Stimulated activated CD8-positive, alpha-beta memory T cell treated with anti-CD3 and anti-CD28 coated beads, Interleukin-2, amount 100 ng/mL, for 48 hours (primary cell): ENCODE measurements at regions not wholly inside any gene's neighbourhood (a gene's known extent, or its start where the extent isn't known, plus 50 kb on each side); places are given as distances from the start of the nearest gene placed in this dataset.

Experiments
- DNase-seq, 2 donors: peaks; one replicate each; pipeline ENCODE4 v3.0.0-alpha.2; 2020; ENCODE audit warnings: low read depth in 2 of 2

DNA sequence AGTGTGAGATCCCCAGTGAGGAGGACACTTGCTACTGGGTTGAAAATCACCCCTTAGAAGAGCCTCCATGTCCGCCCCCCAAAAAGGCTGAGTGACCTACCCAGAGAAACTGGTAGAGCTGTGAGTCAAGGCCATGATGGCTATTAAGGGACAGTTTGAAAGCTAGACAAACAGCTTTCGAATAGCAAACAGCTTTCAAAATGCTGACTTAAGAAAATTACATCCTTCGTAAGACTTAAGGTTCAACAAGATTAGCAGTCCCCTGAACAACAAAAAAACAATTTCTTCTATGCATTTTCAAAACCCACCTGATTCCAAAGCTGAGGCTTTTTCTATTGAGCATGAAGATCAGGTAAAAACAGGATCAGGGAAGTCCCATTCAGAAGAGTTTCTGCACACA lies 269.7 kb upstream of the SOX2 start:
- no peak for DNase-seq

DNA sequence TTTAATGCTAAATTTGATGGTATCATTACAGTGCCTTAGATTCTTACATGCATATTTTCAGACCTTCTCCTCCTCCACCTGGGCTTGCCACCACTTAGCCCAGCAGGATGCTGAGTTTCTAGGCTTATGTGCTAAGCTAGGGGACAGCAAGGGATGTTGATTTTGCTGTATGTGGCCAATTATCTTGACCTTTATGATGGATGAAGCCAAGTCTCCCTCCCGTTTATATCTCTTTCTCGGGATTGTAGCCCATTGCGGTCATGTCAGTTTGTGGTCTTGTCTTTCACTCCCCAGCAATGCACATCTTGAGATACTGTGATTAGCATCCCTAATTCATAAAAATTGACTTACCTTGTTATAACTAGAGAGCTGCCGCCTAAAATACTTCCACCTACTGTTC lies 278.7 kb upstream of the SOX2 start:
- DNase-seq, result no peak

DNA sequence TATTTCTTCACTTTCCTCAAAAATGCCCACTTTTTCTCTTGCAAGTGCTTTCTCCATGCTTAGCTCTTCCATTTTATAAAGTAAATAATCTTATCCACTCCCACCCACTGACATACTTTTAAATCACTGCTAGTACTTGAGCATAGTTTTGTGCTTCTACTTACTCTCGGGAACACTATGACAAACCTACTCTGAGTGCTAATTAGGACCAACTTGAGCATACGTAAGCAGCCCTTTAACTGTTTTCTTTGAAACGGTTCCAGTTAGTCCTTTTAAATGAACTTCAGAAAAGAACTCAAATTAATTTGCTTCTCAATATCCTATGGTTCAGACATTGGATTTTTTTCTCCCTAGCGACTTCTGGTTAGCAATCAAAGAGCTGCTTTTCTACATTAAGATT lies 280.0 kb upstream of the SOX2 start:
- DNase-seq, result no peak

DNA sequence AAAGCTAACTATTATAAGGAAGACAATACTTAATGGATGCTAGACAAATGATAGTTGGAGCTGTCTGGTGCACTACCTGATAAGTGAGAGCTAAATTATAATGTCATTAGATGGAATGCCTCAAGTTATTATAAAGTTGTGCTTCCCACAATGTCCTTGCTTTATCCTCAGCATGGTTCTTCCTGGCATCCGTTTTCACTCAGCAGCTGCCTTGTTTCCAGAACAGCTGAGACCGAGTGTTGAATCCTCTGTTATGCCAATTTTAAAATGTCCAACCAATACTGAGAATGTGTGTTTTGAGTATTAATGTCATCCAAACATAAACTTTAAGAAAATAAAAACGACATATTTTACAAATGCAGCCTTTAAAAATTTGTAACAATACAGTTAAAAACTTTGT lies 286.7 kb upstream of the SOX2 start:
- no peak for DNase-seq

DNA sequence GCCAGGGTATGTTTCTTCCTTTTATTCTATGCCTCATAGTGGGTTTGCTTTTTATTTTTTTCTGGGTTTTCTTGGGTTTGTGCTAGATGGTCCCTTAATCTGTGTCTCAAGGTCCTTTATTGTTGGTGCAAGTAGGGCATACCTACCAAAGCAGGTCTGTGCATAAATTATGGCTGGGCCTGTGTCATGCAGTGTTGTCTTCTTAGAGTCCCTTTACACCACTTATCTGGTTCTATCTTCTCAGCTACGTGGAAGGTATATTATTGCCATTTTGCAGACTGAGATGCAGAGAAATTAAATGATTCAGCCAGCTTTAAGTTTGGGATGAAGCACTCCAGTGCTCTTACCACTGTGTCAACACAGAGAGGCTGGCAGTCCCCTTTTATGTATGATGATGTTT lies 293.5 kb upstream of the SOX2 start:
- no peak for DNase-seq

DNA sequence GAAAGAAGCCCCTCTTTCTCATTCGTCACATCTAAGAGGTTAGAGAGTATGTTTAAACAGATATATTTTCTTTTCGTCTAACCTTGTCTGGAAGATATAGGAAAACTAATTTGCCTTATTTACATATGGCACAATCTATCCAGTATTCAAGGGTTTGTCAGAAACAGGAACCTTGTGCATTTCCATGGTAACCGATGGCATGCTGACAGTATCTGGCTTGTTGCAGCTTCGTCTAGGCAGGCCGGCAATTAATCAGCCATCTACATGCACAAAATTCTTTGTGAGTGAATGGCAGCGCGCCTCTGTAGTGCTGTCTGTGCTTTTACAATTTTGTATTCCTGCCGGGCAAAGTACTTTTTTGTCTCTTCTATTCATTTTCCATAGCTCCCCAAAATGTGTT lies 294.0 kb upstream of the SOX2 start:
- no peak for DNase-seq

DNA sequence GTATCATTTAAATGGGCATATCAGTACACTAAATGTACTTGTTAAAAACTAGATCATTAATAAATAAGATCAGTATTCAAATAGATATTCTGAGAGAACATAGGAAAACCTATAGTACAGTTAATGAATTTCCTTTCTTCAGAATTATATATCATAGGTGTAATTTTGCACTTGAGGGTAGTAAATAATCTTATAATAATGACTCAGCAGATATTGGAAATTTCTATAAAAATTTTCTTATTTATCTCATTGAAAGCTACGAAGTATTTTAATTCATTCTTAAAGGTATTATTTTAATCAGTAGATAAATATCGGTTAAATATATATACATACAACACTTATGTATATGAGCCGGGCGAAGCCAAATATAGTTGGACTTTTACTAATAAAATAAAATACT lies 300.9 kb upstream of the SOX2 start:
- DNase-seq, result no peak

DNA sequence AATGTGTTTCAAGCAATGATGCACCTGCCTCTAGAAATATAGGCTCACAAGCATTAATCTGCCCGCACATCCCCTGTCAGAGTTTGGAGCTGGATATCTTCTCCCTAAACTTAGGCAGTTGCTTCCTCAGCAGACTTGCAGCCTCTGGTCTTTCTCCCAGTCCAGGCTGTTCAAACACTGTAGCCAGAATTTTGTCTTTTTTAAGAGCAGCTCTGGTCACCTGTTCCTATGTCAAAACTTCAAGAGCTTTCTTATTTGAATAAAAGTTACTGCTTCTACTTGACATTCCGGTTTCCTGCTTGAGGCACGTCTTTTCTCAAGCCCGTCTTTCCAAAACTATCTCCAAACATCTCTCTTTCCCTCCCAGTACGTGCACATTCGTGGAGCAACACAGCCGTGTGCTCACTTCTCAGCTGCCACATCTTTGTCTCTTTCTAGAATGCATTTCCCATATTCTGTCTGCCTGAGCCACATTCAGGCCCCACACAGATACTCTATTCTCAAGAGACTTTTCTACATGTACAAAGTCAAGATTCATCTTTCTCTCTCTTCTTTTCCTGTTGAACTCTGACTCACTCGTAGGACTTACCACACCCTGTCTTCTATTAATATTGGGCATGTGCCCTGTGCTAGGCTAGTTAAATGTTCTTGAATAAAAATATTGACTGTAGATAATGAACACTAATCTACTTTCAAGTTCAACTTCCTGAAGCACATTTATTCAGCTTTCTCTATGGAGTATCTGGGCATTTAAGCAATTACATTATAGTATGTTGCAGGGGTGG lies 307.7 kb upstream of the SOX2 start:
- DNase-seq, result no peak

DNA sequence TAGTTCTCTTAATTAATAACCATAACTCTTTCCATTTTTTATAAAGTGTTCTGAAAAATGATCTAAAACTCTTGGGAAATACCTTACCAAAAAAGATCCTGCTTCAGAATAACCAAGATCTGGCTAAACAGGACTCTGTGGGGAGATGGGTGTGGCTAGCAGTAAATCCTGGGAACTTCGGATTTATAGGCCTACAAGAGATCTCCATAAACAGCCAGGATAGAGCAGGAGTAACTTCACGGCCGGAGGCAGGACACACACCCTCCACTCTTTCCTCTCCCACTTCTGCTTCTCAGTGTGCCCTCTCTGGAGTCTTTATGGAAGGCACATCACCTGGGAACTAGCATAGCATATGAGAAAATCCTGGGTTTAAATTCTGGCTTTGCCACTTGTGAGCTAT lies 309.4 kb upstream of the SOX2 start:
- DNase-seq, result no peak

DNA sequence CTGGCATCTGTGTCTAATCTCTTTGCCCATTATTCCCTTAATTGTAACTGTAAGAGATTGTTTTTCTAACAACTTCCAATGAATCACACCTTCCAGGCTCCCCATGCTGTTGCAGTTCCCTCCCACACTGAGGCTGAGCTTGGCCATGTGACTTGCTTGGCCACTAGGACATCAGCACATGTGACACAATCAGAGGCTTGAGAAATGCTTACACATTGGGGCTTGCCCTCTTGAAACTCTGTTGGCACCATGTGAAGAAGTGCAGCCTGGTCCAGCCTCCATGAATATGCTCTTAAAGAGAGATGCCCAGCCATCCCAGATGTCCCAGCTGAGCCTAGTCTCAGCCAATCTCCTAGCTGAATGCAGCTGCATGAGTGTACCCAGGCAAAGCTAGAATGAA lies 326.8 kb upstream of the SOX2 start:
- no peak for DNase-seq

DNA sequence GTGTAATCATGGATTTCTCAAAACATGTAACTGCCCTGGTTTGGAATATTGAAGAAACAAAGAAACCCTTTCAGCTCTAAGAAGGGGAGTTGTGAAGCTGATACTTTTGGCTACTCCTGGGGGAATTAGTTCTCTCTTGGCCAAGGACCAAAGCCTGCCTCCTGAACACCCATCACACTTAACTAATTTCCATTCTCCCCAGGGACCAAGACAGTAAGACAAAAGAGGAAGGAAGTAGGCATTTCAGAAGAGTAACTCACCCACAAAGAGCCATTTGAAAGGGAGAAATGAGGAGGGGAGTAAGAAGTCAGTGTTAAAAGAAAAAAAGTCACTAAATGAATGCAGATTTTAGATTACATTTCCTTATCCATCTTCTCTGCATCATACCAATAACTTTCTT lies 328.0 kb upstream of the SOX2 start:
- no peak for DNase-seq

DNA sequence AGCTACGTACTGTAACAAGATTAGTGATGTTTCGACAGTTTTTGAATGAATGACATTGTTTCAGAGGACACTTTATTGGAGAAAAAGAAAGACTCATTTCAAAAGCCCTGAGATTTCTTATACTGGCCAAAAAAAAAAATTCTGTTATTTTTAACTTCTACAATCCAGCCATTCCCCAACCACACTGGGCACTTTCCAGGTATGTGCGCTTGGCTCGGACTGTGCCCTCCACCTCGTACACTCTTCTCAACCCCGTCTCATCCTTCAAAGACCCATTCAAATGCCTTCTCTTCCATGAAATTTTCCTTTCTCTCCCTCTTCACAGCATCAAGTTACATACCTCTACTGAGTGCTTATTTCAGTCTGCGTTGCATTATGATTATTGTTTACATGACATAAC lies 328.5 kb upstream of the SOX2 start:
- no peak for DNase-seq

DNA sequence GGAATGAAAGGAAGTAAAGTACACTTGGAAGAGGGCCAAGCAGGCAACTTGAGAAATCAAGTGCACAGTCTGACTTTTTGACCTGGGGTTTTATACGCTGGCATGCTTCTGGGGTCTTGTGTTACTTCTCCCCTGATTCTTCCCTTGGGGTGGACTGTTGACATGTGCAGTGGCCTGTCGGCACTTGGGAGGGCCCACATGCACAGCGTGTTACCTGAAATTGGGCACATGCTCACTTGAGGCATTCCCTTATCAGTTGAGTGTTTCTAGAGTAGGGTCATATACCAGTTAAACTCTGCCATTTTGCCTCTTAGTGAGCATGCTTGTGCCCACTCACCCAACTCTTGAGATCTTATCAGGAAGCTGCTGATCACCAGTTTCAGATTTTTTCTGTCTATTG lies 329.1 kb upstream of the SOX2 start:
- DNase-seq, result no peak

DNA sequence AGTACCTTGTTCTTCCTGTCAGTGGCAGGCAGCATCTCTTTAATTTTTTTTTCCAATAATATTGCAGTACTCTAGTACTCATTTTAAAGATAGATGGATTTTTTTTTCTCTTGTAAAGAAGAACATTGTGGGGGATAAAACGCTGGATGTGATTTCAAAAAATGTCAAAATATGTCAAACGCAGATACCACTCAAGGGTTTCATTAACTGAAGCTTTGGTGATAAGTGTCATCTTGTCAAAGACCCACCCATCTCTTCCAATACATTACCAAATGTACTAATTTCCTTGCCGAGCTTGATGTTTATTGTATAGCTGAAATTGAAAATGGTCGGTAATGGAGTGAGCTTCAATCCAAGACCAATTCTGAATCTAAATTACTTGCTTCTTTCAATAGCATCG lies 332.4 kb upstream of the SOX2 start:
- no peak for DNase-seq

DNA sequence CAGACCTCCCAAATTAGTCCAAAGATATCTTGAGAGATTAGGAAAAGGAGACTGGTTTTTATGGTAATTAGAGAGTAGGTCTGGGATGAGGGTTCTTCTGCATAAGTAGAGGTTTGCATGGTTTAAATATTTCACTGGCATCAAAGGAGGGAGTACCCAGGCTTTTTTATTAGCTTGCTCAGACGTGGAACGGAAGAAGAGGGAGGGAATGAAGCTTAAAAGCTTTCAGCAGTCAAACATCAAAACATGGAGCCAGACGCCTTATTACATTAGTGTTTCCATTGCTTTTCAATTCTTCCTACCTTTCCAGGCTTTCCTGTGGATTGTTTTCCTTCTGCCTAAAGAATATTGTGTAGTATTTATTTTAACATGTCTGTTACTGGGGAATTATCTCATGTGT lies 342.1 kb upstream of the SOX2 start:
- no peak for DNase-seq

DNA sequence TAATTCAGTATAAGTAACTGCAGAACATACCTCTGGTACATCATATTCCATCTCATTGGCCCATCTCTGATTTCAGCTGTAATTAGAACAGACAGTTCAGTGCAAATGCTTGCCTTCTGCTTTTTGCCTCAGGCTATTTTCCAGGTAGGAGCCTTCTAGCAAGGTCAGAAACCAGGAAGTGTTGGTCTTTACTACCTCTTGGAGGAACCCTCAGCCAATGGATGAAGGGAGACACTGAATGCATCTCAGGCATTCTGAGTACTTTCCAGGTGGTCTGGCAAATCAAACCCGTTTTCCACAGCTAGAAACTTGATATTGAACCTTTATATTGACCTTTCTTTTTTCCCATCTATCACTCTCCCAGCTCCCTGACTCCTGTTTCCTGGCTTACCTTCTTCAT lies 348.5 kb upstream of the SOX2 start:
- DNase-seq, result no peak

DNA sequence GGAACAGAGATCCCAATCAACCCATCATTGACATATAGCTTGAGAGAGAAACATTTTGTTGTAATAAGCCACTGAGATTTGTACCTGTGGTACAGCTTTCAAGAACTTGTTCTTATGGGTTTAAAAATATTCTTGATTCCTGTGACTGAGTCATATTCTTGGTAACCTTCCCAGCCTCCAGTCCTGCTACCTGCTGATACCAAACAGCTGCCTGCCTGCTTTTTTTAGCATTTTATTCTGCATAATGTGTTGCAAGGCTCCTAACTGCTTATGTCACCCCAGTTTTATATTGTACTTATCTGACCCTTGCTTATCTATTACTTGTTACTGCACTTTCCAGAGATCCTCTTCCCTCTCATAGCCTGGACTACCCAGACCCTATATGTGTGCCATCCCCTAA lies 349.3 kb upstream of the SOX2 start:
- DNase-seq, result no peak

DNA sequence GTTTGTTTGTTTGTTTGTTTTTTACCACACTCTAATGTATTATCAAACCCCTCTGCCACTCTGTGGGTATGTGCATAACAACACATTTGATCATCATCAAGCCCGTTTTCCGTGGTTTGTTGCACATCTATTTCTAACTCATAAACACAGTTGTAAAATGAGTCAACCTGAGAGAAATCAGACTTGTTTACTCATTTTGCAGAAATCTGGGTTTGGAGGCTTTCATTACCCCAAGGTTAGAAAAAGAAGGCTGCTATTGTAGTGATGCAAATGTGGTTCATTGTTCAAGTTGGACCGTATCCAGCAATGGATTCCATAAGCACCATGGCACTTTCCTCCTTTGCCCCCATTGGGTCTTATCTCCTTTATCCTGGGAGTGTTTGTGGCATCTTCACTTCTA lies 353.2 kb upstream of the SOX2 start:
- DNase-seq, result no peak

DNA sequence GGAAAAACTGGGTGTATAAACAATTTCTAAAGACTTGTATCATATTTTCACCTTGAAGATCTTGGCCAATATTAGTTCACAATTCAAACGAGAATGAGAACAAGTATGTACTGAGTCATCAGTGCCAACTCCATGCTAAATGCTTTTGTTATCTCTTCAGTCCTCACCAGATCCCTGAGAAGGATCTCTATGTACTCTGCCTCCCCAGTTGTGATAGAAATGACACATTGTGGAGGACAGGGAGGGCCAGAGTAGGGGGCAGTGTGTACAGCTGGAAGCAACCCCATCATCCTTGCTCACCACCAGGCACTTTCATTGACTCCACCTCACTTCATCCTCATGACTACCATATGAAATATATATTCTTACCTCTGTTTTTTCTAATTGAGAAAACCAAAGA lies 353.7 kb upstream of the SOX2 start:
- DNase-seq, result no peak

DNA sequence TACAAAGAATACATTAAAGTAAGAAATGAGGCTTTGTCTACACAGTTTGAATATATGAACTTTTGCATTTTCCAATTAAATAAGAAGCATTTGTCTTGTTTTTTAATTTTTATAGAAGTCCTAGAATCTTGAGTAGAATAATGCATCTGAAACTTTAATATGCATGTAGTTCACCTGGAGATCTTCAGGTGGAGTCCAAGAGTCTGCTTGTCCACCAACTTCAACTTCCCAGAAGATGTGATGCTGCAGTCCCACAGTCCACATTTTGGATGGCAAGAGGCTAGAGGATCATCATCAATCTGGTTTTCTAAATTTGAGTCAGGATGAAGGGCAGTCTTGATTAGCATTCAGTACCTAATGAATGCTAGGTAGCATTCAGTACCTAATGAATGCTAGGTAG lies 357.6 kb upstream of the SOX2 start:
- DNase-seq, result no peak

DNA sequence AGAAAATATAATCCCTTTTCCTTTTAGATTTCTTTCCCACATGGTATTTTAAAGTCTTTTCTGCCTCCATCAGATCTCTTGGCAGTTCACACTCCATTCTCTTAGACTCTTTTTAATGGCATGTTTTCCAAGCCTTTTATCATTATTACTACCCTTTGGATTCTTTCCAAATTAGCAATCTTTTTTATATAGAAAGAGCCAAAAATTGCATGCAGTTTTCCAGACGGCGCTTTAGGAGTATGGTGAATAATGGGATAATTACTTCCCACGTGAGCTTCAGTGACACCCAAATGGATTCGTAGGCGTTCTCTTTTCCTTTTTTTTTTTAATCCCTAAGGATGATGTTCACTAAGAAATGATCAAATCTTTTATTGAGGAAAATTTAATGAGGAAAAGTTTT lies 354.8 kb upstream of the DNAJC19 start:
- DNase-seq, result no peak

DNA sequence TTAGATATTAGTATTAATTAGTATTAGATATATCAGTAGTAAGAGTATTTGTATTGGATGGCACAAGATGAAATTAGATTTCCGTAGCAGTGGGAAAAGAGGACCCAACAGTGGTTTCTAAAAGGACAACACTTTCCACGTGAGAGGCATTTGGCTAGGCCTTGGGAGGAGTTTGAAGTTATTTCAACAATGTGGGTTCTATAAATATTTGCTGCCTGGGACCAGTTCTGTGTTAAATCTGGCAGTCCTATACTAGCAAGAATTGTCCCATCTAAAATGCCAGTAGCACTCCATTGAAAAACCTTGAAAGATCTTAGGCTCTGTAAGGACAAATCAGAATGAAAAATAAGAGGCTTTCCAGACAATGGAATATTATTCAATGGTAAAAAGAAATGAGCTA lies 347.1 kb upstream of the DNAJC19 start:
- DNase-seq, result no peak

DNA sequence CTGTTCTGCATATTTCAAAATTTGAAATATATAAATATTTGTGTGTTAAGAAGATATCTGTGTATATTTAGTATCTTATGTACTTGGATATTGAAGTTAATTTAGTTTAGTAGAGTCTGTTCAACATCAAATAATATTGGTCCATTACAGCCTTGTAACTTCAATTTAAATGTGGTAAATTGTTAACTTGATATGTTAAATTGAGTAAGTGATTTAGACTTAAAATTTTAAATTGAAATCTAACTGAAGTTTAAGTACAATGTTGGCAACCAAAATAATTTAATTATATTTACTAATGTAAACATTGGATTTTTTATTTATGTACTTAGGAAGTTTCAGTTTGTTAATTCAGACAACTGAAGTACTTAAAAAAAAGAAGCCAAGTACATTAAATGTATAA lies 343.9 kb upstream of the DNAJC19 start:
- DNase-seq, result no peak

DNA sequence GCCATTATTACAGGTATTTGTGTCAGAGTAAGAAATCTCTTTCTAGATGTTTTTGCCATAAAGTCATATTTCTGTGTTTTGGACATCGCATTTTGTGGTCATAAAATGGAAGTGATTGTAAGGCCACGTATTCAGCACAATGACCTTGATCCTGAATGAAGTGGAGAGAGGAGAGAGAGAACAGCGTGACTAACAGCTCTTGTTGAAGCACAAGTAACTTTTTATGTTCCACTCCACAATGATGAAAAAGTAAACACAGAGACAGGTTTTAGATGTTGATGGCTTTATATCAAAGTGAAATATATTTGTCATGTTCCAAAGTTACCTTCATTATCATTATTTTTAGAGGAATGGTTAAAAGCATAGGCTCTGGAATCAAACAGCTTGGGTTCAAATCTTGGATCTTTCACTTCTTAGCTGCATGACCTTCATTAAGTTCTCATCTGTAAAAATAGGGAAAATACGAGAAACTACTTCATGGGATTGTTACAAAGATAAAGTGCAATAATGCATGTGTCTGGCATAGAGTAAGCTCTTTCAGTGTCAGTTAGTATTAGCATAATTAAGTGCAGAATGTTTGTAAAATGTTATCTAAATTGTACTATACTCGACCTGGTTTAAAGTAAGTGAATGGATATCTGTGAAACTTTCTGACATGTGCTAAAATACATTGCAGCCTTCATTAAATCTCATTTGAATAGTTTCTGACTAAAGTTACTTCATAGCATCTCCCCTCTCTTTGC lies 341.5 kb upstream of the DNAJC19 start:
- DNase-seq, result no peak
